Esophagus muscularis mucosa (tissue), 4 donors: ENCODE measurements at regions not wholly inside any gene's neighbourhood (a gene's known extent, or its start where the extent isn't known, plus 50 kb on each side); places are given as distances from the start of the nearest gene placed in this dataset.

Source experiments
- DNase-seq: peaks from one replicate; pipeline ENCODE4 v3.0.0-alpha.2; 2017; ENCODE audit errors: extremely low spot score
- H3K27ac ChIP-seq, 4 donors: fragments of 200-600 bp; sonication (generic); replicated peaks in 1 of 4; 1 replicate in 3 of 4; 2 replicates in 1 of 4; pipeline ENCODE4 v1.5.1; 2016 to 2019; ENCODE audit warnings: mild to moderate bottlenecking in 1 of 4
- H3K27me3 ChIP-seq, 4 donors: fragments of 200-600 bp; sonication (generic); one replicate each; pipeline versions ENCODE4 v1.5.1 to v1.6.0; 2016 to 2019
- H3K36me3 ChIP-seq, 4 donors: fragments of 200-600 bp; sonication (generic); one replicate each; pipeline ENCODE4 v1.5.1; 2016 to 2019
- H3K4me1 ChIP-seq, 4 donors: fragments of 200-600 bp; sonication (generic); one replicate each; pipeline ENCODE4 v1.5.1; 2016 to 2019
- H3K4me3 ChIP-seq, 4 donors: fragments of 200-600 bp; sonication (generic); 1 replicate in 2 of 4; 2 replicates in 2 of 4; pipeline ENCODE4 v1.5.1; 2016 to 2019; ENCODE audit warnings: mild to moderate bottlenecking in 4 of 4, moderate library complexity in 1 of 4
- H3K9me3 ChIP-seq, 4 donors: fragments of 200-600 bp; sonication (generic); 1 replicate in 3 of 4; 2 replicates in 1 of 4; pipeline ENCODE4 v1.5.1; 2016 to 2019
- CTCF ChIP-seq, 3 experiments: fragments of 200-600 bp in 2 of 3; fragments of 450-650 bp in 1 of 3; sonication (generic) in 2 of 3; IDR thresholded peaks; one replicate each; pipeline ENCODE4 v1.5.1; 2017 to 2019; ENCODE audit warnings: antibody characterized with exemption in 3 of 3, mild to moderate bottlenecking in 2 of 3, moderate library complexity in 1 of 3
- EP300 ChIP-seq: sonication (generic); formaldehyde crosslinking; IDR thresholded peaks from one replicate; pipeline ENCODE4 v1.6.1; 2017; ENCODE audit warnings: antibody characterized with exemption
- POLR2A ChIP-seq: fragments of 450-650 bp; IDR thresholded peaks from one replicate; pipeline ENCODE4 v1.6.1; 2017; ENCODE audit warnings: antibody characterized with exemption, moderate library complexity, mild to moderate bottlenecking, low read depth
- POLR2AphosphoS5 ChIP-seq, 2 donors: sonication (generic); formaldehyde crosslinking; IDR thresholded peaks; one replicate each; pipeline ENCODE4 v1.6.1; 2017; ENCODE audit warnings: antibody characterized with exemption in 2 of 2
- WGBS: methylation state at CpG from one replicate; pipeline ENCODE4 v1.1.5; 2018; 5-methylcytosine and 5-hydroxymethylcytosine counted together
- intact Hi-C: fragments of 100-400 bp; cut with DNase I; formaldehyde crosslinking; loops from one replicate; pipeline ENCODE4 v1.15.1; 2023

- intact Hi-C loops, result no loop called here
- H3K4me1 ChIP-seq, result peaks cover 0 to 5% (median 0%) of the 10 kb centered on the region in 4 donors
- WGBS, result 67% methylated on average over 3 of the region's 7 CpGs
- DNase-seq, result peak; percentile 55
- H3K36me3 ChIP-seq, result no peaks in the 10 kb centered on the region
- H3K27ac ChIP-seq, result no peak overlapping the region
- H3K9me3 ChIP-seq, result no peaks in the 10 kb centered on the region
- no peak overlapping the region for H3K4me3 ChIP-seq
- H3K27me3 ChIP-seq, result peaks cover 0 to 28% (median 0%) of the 10 kb centered on the region in 4 donors
- no peak for TF ChIP-seq CTCF (IDR thresholded peaks at IDR 0.05)
- no peak for TF ChIP-seq POLR2A
These were observed 601.2 kb downstream of the CDH26 start for GRCh38 chr20:60559462-60559861.

GRCh38 chr20:60561052-60561451 lies 602.8 kb downstream of the CDH26 start:
- Histone ChIP-seq H3K9me3 (no peaks in the 10 kb centered on the region), H3K36me3 (no peaks in the 10 kb centered on the region), H3K27ac (no peak overlapping the region), H3K4me1 (peaks cover 0 to 5% (median 0%) of the 10 kb centered on the region in 4 donors), H3K4me3 (no peak overlapping the region), H3K27me3 (peaks cover 0 to 20% (median 0%) of the 10 kb centered on the region in 4 donors)
- intact Hi-C loops, result no loop called here
- no peak for DNase-seq
- TF ChIP-seq POLR2A (no peak), POLR2AphosphoS5 (IDR thresholded peaks at IDR 0.05) (no peak), EP300 (no peak), CTCF (IDR thresholded peaks at IDR 0.05) (no peak)
- WGBS, result 92% methylated on average over 3 of the region's 3 CpGs

GRCh38 chr20:60565083-60565482 lies 606.9 kb downstream of the CDH26 start:
- 62% methylated on average over 4 of the region's 4 CpGs for WGBS
- no peaks in the 10 kb centered on the region for H3K27me3 ChIP-seq
- intact Hi-C loops, result no loop called here
- no peak for DNase-seq
- H3K4me1 ChIP-seq, result no peaks in the 10 kb centered on the region
- no peak overlapping the region for H3K27ac ChIP-seq
- H3K36me3 ChIP-seq, result no peaks in the 10 kb centered on the region
- TF ChIP-seq POLR2AphosphoS5 (IDR thresholded peaks at IDR 0.05) (no peak), POLR2A (no peak), EP300 (no peak), CTCF (IDR thresholded peaks at IDR 0.05) (no peak)
- H3K4me3 ChIP-seq, result no peak overlapping the region
- no peaks in the 10 kb centered on the region for H3K9me3 ChIP-seq

- Histone ChIP-seq H3K9me3 (no peaks in the 10 kb centered on the region), H3K27me3 (no peaks in the 10 kb centered on the region), H3K36me3 (no peaks in the 10 kb centered on the region), H3K4me1 (no peaks in the 10 kb centered on the region), H3K27ac (no peak overlapping the region), H3K4me3 (no peak overlapping the region)
- DNase-seq, result no peak
- TF ChIP-seq EP300 (no peak), POLR2AphosphoS5 (IDR thresholded peaks at IDR 0.05) (no peak), POLR2A (no peak), CTCF (IDR thresholded peaks at IDR 0.05) (no peak)
- 71% methylated on average over 5 of the region's 5 CpGs for WGBS
- intact Hi-C loops, result no loop called here
These were observed 607.3 kb downstream of the CDH26 start for GRCh38 chr20:60565551-60565950.

GRCh38 chr20:60569116-60569515 lies 610.9 kb downstream of the CDH26 start:
- TF ChIP-seq CTCF (IDR thresholded peaks at IDR 0.05), result no peak
- no peak for TF ChIP-seq POLR2AphosphoS5 (IDR thresholded peaks at IDR 0.05)
- TF ChIP-seq POLR2A, result no peak
- no peak for TF ChIP-seq EP300
- peaks cover 0 to 15% (median 11%) of the 10 kb centered on the region in 4 donors for H3K4me1 ChIP-seq
- intact Hi-C loops, result no loop called here
- no peaks in the 10 kb centered on the region for H3K27me3 ChIP-seq
- 80% methylated on average over 6 of the region's 6 CpGs for WGBS
- no peaks in the 10 kb centered on the region for H3K36me3 ChIP-seq
- no peaks in the 10 kb centered on the region for H3K9me3 ChIP-seq
- H3K4me3 ChIP-seq, result no peak overlapping the region
- DNase-seq, result peak; percentile 89
- H3K27ac ChIP-seq, result no peak overlapping the region
